PC-3 (cell line): ENCODE measurements at regions not wholly inside any gene's neighbourhood (a gene's known extent, or its start where the extent isn't known, plus 50 kb on each side); places are given as distances from the start of the nearest gene placed in this dataset.

ENCODE experiments used
- ATAC-seq: fragments of 200-7000 bp; cut with Tn5 transposase; 2 replicates; pipeline ENCODE4 v1.9.1; 2020; ENCODE audit warnings: mild to moderate bottlenecking, moderate library complexity
- BruUV-seq: library from RNA; stranded (reverse); fragments of 400-500 nt; replicated peaks from 2 replicates; lab custom pipeline; 2021; lab: Mats Ljungman, UMichigan
- CTCF ChIA-PET: fragments of 300-600 bp; sonication (Branson Sonifier 250); formaldehyde crosslinking; loops from one replicate; lab custom pipeline; 2022; ENCODE audit warnings: antibody characterized with exemption; lab: Charles Lee
- POLR2A ChIA-PET: fragments of 300-600 bp; sonication (Branson Sonifier 250); formaldehyde crosslinking; loops from one replicate; lab custom pipeline; 2022; ENCODE audit warnings: antibody characterized with exemption; ENCODE audit not compliant: unreplicated experiment; lab: Charles Lee
- DNase-seq: peaks from one replicate; pipeline ENCODE4 v3.0.0-alpha.2; 2015
- H2AFZ ChIP-seq: fragments of 300-600 bp; sonication (generic); 2 replicates; pipeline ENCODE4 v1.6.0; 2016; ENCODE audit warnings: antibody characterized with exemption, low read length
- H3F3A ChIP-seq: fragments of 300-600 bp; sonication (generic); one replicate; pipeline ENCODE4 v1.6.0; 2017; ENCODE audit warnings: antibody characterized with exemption, low read length, control low read depth, mild to moderate bottlenecking; ENCODE audit not compliant: unreplicated experiment
- H3K27ac ChIP-seq: fragments of 300-600 bp; sonication (generic); 2 replicates; pipeline ENCODE4 v1.5.1; 2016; ENCODE audit warnings: mild to moderate bottlenecking, low read length
- H3K27me3 ChIP-seq: fragments of 300-600 bp; sonication (generic); 2 replicates; pipeline ENCODE4 v1.6.1; 2016; ENCODE audit warnings: low read length, mixed read lengths
- H3K36me3 ChIP-seq: fragments of 300-600 bp; sonication (generic); 2 replicates; pipeline ENCODE4 v1.6.1; 2016; ENCODE audit warnings: low read depth, mixed run types, low read length, mixed read lengths
- H3K4me1 ChIP-seq: fragments of 300-600 bp; sonication (generic); 2 replicates; pipeline ENCODE4 v1.5.1; 2016; ENCODE audit warnings: low read length; ENCODE audit not compliant: insufficient read depth
- H3K4me2 ChIP-seq: fragments of 300-600 bp; sonication (generic); 2 replicates; pipeline ENCODE4 v1.6.0; 2016; ENCODE audit warnings: low read length
- H3K4me3 ChIP-seq: fragments of 300-600 bp; sonication (generic); 2 replicates; pipeline ENCODE4 v1.5.1; 2016; ENCODE audit warnings: mild to moderate bottlenecking, low read length, mixed read lengths
- H3K79me2 ChIP-seq: fragments of 300-600 bp; sonication (generic); 2 replicates; pipeline ENCODE4 v1.6.1; 2017; ENCODE audit warnings: low read length, mixed read lengths
- H3K9ac ChIP-seq: fragments of 300-600 bp; sonication (generic); 2 replicates; pipeline ENCODE4 v1.6.0; 2016; ENCODE audit warnings: mild to moderate bottlenecking, low read length
- H3K9me2 ChIP-seq: fragments of 300-600 bp; sonication (generic); replicated peaks from 2 replicates; pipeline ENCODE4 v1.6.1; 2016; ENCODE audit warnings: mixed run types, low read length, mixed read lengths
- H3K9me3 ChIP-seq: fragments of 300-600 bp; sonication (generic); 2 replicates; pipeline ENCODE4 v1.6.1; 2016; ENCODE audit warnings: low read length, mixed read lengths
- H4K20me1 ChIP-seq: fragments of 300-600 bp; sonication (generic); 2 replicates; pipeline ENCODE4 v1.6.1; 2016; ENCODE audit warnings: low read length, mixed read lengths
- EZH2 ChIP-seq: fragments of 300-600 bp; sonication (generic); IDR thresholded peaks from one replicate; pipeline ENCODE4 v1.6.1; 2017; ENCODE audit warnings: antibody characterized with exemption, mild to moderate bottlenecking, low read length; ENCODE audit not compliant: unreplicated experiment
- EZH2phosphoT487 ChIP-seq: fragments of 300-600 bp; sonication (generic); IDR thresholded peaks from 2 replicates; pipeline ENCODE4 v1.6.1; 2018; ENCODE audit warnings: mild to moderate bottlenecking, antibody characterized with exemption, low read length, borderline replicate concordance
- intact Hi-C: fragments of 100-400 bp; cut with micrococcal nuclease; formaldehyde crosslinking; loops from 2 replicates; pipeline ENCODE4 v1.9.0; 2023
- TF ChIP-seq, protein P1 (sequence below): fragments of 300-600 bp; sonication (generic); conservative IDR thresholded peaks from 2 replicates; pipeline ENCODE4 v1.5.1; 2017; ENCODE audit warnings: antibody characterized with exemption, low read depth, mild to moderate bottlenecking, low read length

GRCh38 chr18:56436651-56437050, 201.7 kb downstream of the TXNL1 start:
- H3K4me2 ChIP-seq, result no peak overlapping the region
- no peaks in the 10 kb centered on the region for H3K27me3 ChIP-seq
- TF ChIP-seq EZH2 (no peak), EZH2phosphoT487 (no peak)
- TF ChIP-seq, protein P1, sequence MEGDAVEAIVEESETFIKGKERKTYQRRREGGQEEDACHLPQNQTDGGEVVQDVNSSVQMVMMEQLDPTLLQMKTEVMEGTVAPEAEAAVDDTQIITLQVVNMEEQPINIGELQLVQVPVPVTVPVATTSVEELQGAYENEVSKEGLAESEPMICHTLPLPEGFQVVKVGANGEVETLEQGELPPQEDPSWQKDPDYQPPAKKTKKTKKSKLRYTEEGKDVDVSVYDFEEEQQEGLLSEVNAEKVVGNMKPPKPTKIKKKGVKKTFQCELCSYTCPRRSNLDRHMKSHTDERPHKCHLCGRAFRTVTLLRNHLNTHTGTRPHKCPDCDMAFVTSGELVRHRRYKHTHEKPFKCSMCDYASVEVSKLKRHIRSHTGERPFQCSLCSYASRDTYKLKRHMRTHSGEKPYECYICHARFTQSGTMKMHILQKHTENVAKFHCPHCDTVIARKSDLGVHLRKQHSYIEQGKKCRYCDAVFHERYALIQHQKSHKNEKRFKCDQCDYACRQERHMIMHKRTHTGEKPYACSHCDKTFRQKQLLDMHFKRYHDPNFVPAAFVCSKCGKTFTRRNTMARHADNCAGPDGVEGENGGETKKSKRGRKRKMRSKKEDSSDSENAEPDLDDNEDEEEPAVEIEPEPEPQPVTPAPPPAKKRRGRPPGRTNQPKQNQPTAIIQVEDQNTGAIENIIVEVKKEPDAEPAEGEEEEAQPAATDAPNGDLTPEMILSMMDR, result no peak
- ChIA-PET POLR2A (no interaction called here), CTCF (no interaction called here)
- H4K20me1 ChIP-seq, result no peaks in the 10 kb centered on the region
- intact Hi-C loops, result no loop called here
- peaks cover 8% of the 10 kb centered on the region for H3K4me1 ChIP-seq
- no peak overlapping the region for H2AFZ ChIP-seq
- no peak overlapping the region for H3K9ac ChIP-seq
- H3K4me3 ChIP-seq, result no peak overlapping the region
- H3K27ac ChIP-seq, result no peak overlapping the region
- BruUV-seq, result no TSS peak
- H3K36me3 ChIP-seq, result no peaks in the 10 kb centered on the region
- DNase-seq (no peak), ATAC-seq (no peak)
- no peaks in the 10 kb centered on the region for H3K9me2 ChIP-seq
- no peaks in the 10 kb centered on the region for H3K79me2 ChIP-seq
- H3K9me3 ChIP-seq, result no peaks in the 10 kb centered on the region
- H3F3A ChIP-seq, result no peaks in the 10 kb centered on the region

GRCh38 chr18:56433919-56434318, 204.5 kb downstream of the TXNL1 start:
- BruUV-seq, result no TSS peak
- CTCF ChIA-PET, result no interaction called here
- Histone ChIP-seq H3K27ac (no peak overlapping the region), H3K79me2 (no peaks in the 10 kb centered on the region), H4K20me1 (no peaks in the 10 kb centered on the region), H3K36me3 (no peaks in the 10 kb centered on the region), H3K9me2 (no peaks in the 10 kb centered on the region), H3K4me3 (no peak overlapping the region), H3K4me1 (peaks cover 16% of the 10 kb centered on the region), H3K4me2 (no peak overlapping the region), H3K9me3 (no peaks in the 10 kb centered on the region), H3K9ac (no peak overlapping the region), H3F3A (no peaks in the 10 kb centered on the region), H2AFZ (no peak overlapping the region), H3K27me3 (no peaks in the 10 kb centered on the region)
- intact Hi-C loops, result no loop called here
- ATAC-seq (no peak), DNase-seq (peak; percentile 7)
- POLR2A ChIA-PET, result no interaction called here
- TF ChIP-seq EZH2, result no peak
- TF ChIP-seq, protein P1, result 0 out of 2 replicates have a peak, but pooled peaks have one; percentile 12
- TF ChIP-seq EZH2phosphoT487, result no peak

GRCh38 chr18:56431551-56431950, 206.8 kb downstream of the TXNL1 start:
- peaks cover 16% of the 10 kb centered on the region for H3K4me1 ChIP-seq
- no peak overlapping the region for H3K27ac ChIP-seq
- BruUV-seq, result no TSS peak
- H3F3A ChIP-seq, result no peaks in the 10 kb centered on the region
- H3K79me2 ChIP-seq, result no peaks in the 10 kb centered on the region
- no peaks in the 10 kb centered on the region for H3K36me3 ChIP-seq
- H2AFZ ChIP-seq, result no peak overlapping the region
- ChIA-PET CTCF (no interaction called here), POLR2A (no interaction called here)
- H3K4me3 ChIP-seq, result peak overlapping the region; percentile 6; the same call in 1 of the 2 replicates
- H3K9me3 ChIP-seq, result no peaks in the 10 kb centered on the region
- peak; percentile 91 for ATAC-seq
- no peak for TF ChIP-seq EZH2phosphoT487
- peak; percentile 96 for DNase-seq
- H3K9me2 ChIP-seq, result no peaks in the 10 kb centered on the region
- no peak overlapping the region for H3K9ac ChIP-seq
- peak overlapping the region; percentile 44 for H3K4me2 ChIP-seq
- no peaks in the 10 kb centered on the region for H4K20me1 ChIP-seq
- intact Hi-C loops, result no loop called here
- H3K27me3 ChIP-seq, result no peaks in the 10 kb centered on the region
